PC-9 (cell line): ENCODE measurements at regions not wholly inside any gene's neighbourhood (a gene's known extent, or its start where the extent isn't known, plus 50 kb on each side); places are given as distances from the start of the nearest gene placed in this dataset.

Source experiments
- BruUV-seq: library from RNA; stranded (reverse); fragments of 400-500 nt; replicated peaks from 2 replicates; lab custom pipeline; 2021; lab: Mats Ljungman, UMichigan
- CTCF ChIA-PET: fragments of 300-600 bp; sonication (Branson Sonifier 250); formaldehyde crosslinking; loops from one replicate; lab custom pipeline; 2022; ENCODE audit warnings: antibody characterized with exemption; lab: Charles Lee
- POLR2A ChIA-PET: fragments of 300-600 bp; sonication (Branson Sonifier 250); formaldehyde crosslinking; loops from one replicate; lab custom pipeline; 2022; ENCODE audit warnings: antibody characterized with exemption; ENCODE audit not compliant: unreplicated experiment; lab: Charles Lee
- DNase-seq, 2 experiments: peaks; one replicate each; pipeline versions ENCODE4 v3.0.0 to v3.0.0-alpha.2; 2015 to 2022; ENCODE audit warnings: mixed read lengths in 1 of 2
- H2AFZ ChIP-seq: fragments of 200-600 bp; sonication (generic); 2 replicates; pipeline ENCODE4 v1.8.1; 2017; ENCODE audit warnings: antibody characterized with exemption
- H3F3A ChIP-seq: fragments of 200-600 bp; sonication (generic); 2 replicates; pipeline ENCODE4 v1.8.1; 2017; ENCODE audit warnings: antibody characterized with exemption, mild to moderate bottlenecking, low read depth; ENCODE audit not compliant: insufficient read depth
- H3K27ac ChIP-seq: fragments of 200-600 bp; sonication (generic); 2 replicates; pipeline ENCODE4 v1.6.1; 2016; ENCODE audit warnings: mixed run types
- H3K27me3 ChIP-seq: fragments of 200-600 bp; sonication (generic); 2 replicates; pipeline ENCODE4 v1.6.1; 2016; ENCODE audit warnings: low read depth, mixed run types; ENCODE audit not compliant: insufficient read depth
- H3K36me3 ChIP-seq: fragments of 200-600 bp; sonication (generic); 2 replicates; pipeline ENCODE4 v1.6.1; 2016; ENCODE audit warnings: low read depth, mixed run types
- H3K4me1 ChIP-seq: fragments of 200-600 bp; sonication (generic); replicated peaks from 2 replicates; pipeline ENCODE4 v1.6.1; 2016; ENCODE audit warnings: mixed run types; ENCODE audit not compliant: insufficient read depth
- H3K4me2 ChIP-seq: fragments of 200-600 bp; sonication (generic); 2 replicates; pipeline ENCODE4 v1.6.1; 2017; ENCODE audit warnings: mixed run types
- H3K4me3 ChIP-seq: fragments of 200-600 bp; sonication (generic); 2 replicates; pipeline ENCODE4 v1.6.1; 2016; ENCODE audit warnings: mixed run types
- H3K79me2 ChIP-seq: fragments of 200-600 bp; sonication (generic); 2 replicates; pipeline ENCODE4 v1.6.1; 2017; ENCODE audit warnings: low read depth, mixed run types
- H3K9me2 ChIP-seq: fragments of 200-600 bp; sonication (generic); 2 replicates; pipeline ENCODE4 v1.8.1; 2017; ENCODE audit warnings: mild to moderate bottlenecking; ENCODE audit not compliant: insufficient read depth
- H3K9me3 ChIP-seq: fragments of 200-600 bp; sonication (generic); 2 replicates; pipeline ENCODE4 v1.8.1; 2016; ENCODE audit warnings: low read depth; ENCODE audit not compliant: insufficient read depth
- H4K20me1 ChIP-seq: fragments of 200-600 bp; sonication (generic); 2 replicates; pipeline ENCODE4 v1.8.1; 2017; ENCODE audit not compliant: insufficient read depth
- CTCF ChIP-seq: fragments of 200-600 bp; sonication (generic); conservative IDR thresholded peaks from 2 replicates; pipeline ENCODE4 v1.6.1; 2017; ENCODE audit warnings: mixed run types, antibody characterized with exemption, mild to moderate bottlenecking, moderate library complexity
- EZH2 ChIP-seq: fragments of 200-600 bp; sonication (generic); IDR thresholded peaks from 2 replicates; pipeline ENCODE4 v1.8.0; 2017; ENCODE audit warnings: antibody characterized with exemption, low read depth
- intact Hi-C: fragments of 100-400 bp; cut with micrococcal nuclease; formaldehyde crosslinking; loops from one replicate; pipeline ENCODE4 v1.10.0; 2022; ENCODE audit not compliant: unreplicated experiment

GRCh38 chrX:1031521-1032430 lies 180.7 kb downstream of the CRLF2 start:
- Histone ChIP-seq H3K9me3 (no peaks in the 10 kb centered on the region), H3K27me3 (peaks cover 36% of the 10 kb centered on the region), H2AFZ (no peak overlapping the region), H3K4me2 (no peak overlapping the region), H4K20me1 (no peaks in the 10 kb centered on the region), H3F3A (no peaks in the 10 kb centered on the region), H3K9me2 (no peaks in the 10 kb centered on the region), H3K36me3 (no peaks in the 10 kb centered on the region), H3K4me1 (no peaks in the 10 kb centered on the region), H3K79me2 (no peaks in the 10 kb centered on the region), H3K4me3 (no peak overlapping the region), H3K27ac (no peak overlapping the region)
- ChIA-PET CTCF (no interaction called here), POLR2A (no interaction called here)
- no TSS peak for BruUV-seq
- DNase-seq, result no peak
- intact Hi-C loops, result no loop called here
- TF ChIP-seq EZH2 (no peak), CTCF (no peak)

- TF ChIP-seq EZH2 (no peak), CTCF (no peak)
- Histone ChIP-seq H4K20me1 (no peaks in the 10 kb centered on the region), H3K27me3 (peaks cover 21% of the 10 kb centered on the region), H3K27ac (no peak overlapping the region), H3K79me2 (no peaks in the 10 kb centered on the region), H3K9me2 (no peaks in the 10 kb centered on the region), H3K9me3 (no peaks in the 10 kb centered on the region), H3K4me1 (no peaks in the 10 kb centered on the region), H3K4me2 (no peak overlapping the region), H3K36me3 (no peaks in the 10 kb centered on the region), H2AFZ (no peak overlapping the region), H3K4me3 (no peak overlapping the region), H3F3A (no peaks in the 10 kb centered on the region)
- intact Hi-C loops, result no loop called here
- BruUV-seq, result no TSS peak
- ChIA-PET CTCF (no interaction called here), POLR2A (no interaction called here)
- no peak for DNase-seq
Observed at GRCh38 chrX:1029494-1029893, 183.0 kb downstream of the CRLF2 start.

- Histone ChIP-seq H3K9me3 (no peaks in the 10 kb centered on the region), H4K20me1 (no peaks in the 10 kb centered on the region), H3K4me1 (no peaks in the 10 kb centered on the region), H3K4me3 (no peak overlapping the region), H3K36me3 (no peaks in the 10 kb centered on the region), H3K27ac (no peak overlapping the region), H3F3A (no peaks in the 10 kb centered on the region), H2AFZ (no peak overlapping the region), H3K79me2 (no peaks in the 10 kb centered on the region), H3K4me2 (no peak overlapping the region), H3K27me3 (peaks cover 31% of the 10 kb centered on the region), H3K9me2 (no peaks in the 10 kb centered on the region)
- CTCF ChIA-PET, result no interaction called here
- BruUV-seq, result no TSS peak
- intact Hi-C loops, result no loop called here
- DNase-seq, result no peak
- POLR2A ChIA-PET, result no interaction called here
- no peak for TF ChIP-seq EZH2
- TF ChIP-seq CTCF, result no peak
Observed at GRCh38 chrX:1027680-1028079, 184.8 kb downstream of the CRLF2 start.
